DOHH2 (cell line): ENCODE measurements at regions not wholly inside any gene's neighbourhood (a gene's known extent, or its start where the extent isn't known, plus 50 kb on each side); places are given as distances from the start of the nearest gene placed in this dataset.

Source experiments
- H3F3A ChIP-seq: fragments of 200-600 bp; sonication (generic), shearing (Covaris generic); 2 replicates; pipeline ENCODE4 v1.6.0; 2016; ENCODE audit warnings: antibody characterized with exemption, mild to moderate bottlenecking; ENCODE audit not compliant: control insufficient read depth, insufficient read depth
- H3K27ac ChIP-seq: fragments of 200-600 bp; sonication (generic); 2 replicates; pipeline ENCODE4 v1.5.1; 2014; ENCODE audit warnings: low read depth, mild to moderate bottlenecking, low read length, moderate library complexity
- H3K27me3 ChIP-seq: fragments of 200-600 bp; sonication (generic); 2 replicates; pipeline ENCODE4 v1.6.1; 2014; ENCODE audit warnings: mild to moderate bottlenecking, low read length, mixed read lengths; ENCODE audit not compliant: control insufficient read depth
- H3K36me3 ChIP-seq: fragments of 200-600 bp; sonication (generic); 2 replicates; pipeline ENCODE4 v1.6.1; 2014; ENCODE audit warnings: mild to moderate bottlenecking, low read length, moderate library complexity, mixed read lengths; ENCODE audit not compliant: control insufficient read depth
- H3K4me1 ChIP-seq: fragments of 200-600 bp; sonication (generic); 2 replicates; pipeline ENCODE4 v1.6.1; 2014; ENCODE audit warnings: mild to moderate bottlenecking, low read length, mixed read lengths; ENCODE audit not compliant: control insufficient read depth
- H3K4me2 ChIP-seq: fragments of 200-600 bp; sonication (generic); 2 replicates; pipeline ENCODE4 v1.6.0; 2014; ENCODE audit warnings: mild to moderate bottlenecking, low read length, moderate library complexity
- H3K4me3 ChIP-seq: fragments of 200-600 bp; sonication (generic); 2 replicates; pipeline ENCODE4 v1.5.1; 2014; ENCODE audit warnings: mild to moderate bottlenecking, low read length, mixed read lengths
- H3K79me2 ChIP-seq: fragments of 200-600 bp; sonication (generic); 2 replicates; pipeline ENCODE4 v1.6.1; 2014; ENCODE audit warnings: mild to moderate bottlenecking, low read length, mixed read lengths; ENCODE audit not compliant: control insufficient read depth
- H3K9me2 ChIP-seq: fragments of 200-600 bp; sonication (generic); replicated peaks from 2 replicates; pipeline ENCODE4 v1.6.1; 2014; ENCODE audit warnings: mild to moderate bottlenecking, low read length, mixed read lengths; ENCODE audit not compliant: control insufficient read depth
- H3K9me3 ChIP-seq: fragments of 200-600 bp; sonication (generic); 2 replicates; pipeline ENCODE4 v1.6.1; 2014; ENCODE audit warnings: antibody characterized with exemption, low read length, mixed read lengths; ENCODE audit not compliant: control insufficient read depth, insufficient read depth
- H4K20me1 ChIP-seq: fragments of 200-600 bp; sonication (generic); 2 replicates; pipeline ENCODE4 v1.6.0; 2014; ENCODE audit warnings: low read depth, mild to moderate bottlenecking, antibody characterized with exemption, low read length, moderate library complexity; ENCODE audit not compliant: control insufficient read depth, insufficient read depth
- EZH2phosphoT487 ChIP-seq: fragments of 200-600 bp; sonication (generic); IDR thresholded peaks from 2 replicates; pipeline ENCODE4 v1.6.1; 2017; ENCODE audit warnings: borderline replicate concordance, mild to moderate bottlenecking, antibody characterized with exemption, low read length, moderate library complexity, mixed read lengths
- TF ChIP-seq, protein P1 (sequence below): fragments of 200-600 bp; sonication (generic); IDR thresholded peaks from one replicate; pipeline ENCODE4 v1.5.1; 2014; ENCODE audit warnings: antibody characterized with exemption, mild to moderate bottlenecking, low read depth, low read length; ENCODE audit not compliant: poor library complexity, severe bottlenecking

DNA sequence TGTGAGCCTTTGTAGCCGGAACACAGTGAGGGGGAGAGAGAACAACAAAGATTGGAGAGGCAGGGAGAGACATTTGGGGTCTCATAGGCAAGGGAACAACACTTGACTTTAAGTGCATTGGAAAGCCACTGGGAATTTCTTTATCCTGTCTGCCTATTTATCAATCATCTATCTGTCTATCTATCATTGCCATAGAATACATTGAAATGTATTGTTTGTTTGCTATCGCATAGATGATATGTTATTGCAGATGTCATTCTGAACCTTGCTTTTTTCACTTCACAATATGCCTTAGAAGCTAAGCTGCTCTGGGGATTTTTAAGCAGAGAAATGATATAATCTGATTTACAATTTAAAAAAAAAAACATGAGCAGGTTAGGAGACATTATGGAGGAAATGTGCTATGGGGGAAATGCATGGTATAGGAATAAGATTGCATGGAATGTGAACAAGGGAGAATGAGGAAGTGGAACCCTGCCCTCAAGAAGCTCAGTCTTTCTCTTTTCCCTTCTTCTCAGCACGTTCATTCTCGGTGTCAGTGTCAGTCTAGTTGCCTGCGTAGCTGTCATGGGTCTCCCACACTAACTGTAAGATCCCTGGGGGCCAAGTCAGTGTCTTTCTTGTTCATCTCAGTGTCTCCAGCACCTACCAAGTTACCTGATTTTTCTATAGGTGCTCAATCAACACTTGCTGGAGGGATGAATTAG is 158.7 kb upstream of the ARHGAP20 start:
- Histone ChIP-seq H3K27me3 (no peaks in the 10 kb centered on the region), H3K36me3 (no peaks in the 10 kb centered on the region), H3K4me2 (no peak overlapping the region), H3K4me1 (no peaks in the 10 kb centered on the region), H3K9me3 (no peaks in the 10 kb centered on the region), H3F3A (no peaks in the 10 kb centered on the region), H4K20me1 (no peaks in the 10 kb centered on the region), H3K79me2 (no peaks in the 10 kb centered on the region), H3K27ac (no peak overlapping the region), H3K4me3 (no peak overlapping the region), H3K9me2 (no peaks in the 10 kb centered on the region)
- TF ChIP-seq EZH2phosphoT487, result no peak
- TF ChIP-seq, protein P1, sequence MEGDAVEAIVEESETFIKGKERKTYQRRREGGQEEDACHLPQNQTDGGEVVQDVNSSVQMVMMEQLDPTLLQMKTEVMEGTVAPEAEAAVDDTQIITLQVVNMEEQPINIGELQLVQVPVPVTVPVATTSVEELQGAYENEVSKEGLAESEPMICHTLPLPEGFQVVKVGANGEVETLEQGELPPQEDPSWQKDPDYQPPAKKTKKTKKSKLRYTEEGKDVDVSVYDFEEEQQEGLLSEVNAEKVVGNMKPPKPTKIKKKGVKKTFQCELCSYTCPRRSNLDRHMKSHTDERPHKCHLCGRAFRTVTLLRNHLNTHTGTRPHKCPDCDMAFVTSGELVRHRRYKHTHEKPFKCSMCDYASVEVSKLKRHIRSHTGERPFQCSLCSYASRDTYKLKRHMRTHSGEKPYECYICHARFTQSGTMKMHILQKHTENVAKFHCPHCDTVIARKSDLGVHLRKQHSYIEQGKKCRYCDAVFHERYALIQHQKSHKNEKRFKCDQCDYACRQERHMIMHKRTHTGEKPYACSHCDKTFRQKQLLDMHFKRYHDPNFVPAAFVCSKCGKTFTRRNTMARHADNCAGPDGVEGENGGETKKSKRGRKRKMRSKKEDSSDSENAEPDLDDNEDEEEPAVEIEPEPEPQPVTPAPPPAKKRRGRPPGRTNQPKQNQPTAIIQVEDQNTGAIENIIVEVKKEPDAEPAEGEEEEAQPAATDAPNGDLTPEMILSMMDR, result no peak

DNA sequence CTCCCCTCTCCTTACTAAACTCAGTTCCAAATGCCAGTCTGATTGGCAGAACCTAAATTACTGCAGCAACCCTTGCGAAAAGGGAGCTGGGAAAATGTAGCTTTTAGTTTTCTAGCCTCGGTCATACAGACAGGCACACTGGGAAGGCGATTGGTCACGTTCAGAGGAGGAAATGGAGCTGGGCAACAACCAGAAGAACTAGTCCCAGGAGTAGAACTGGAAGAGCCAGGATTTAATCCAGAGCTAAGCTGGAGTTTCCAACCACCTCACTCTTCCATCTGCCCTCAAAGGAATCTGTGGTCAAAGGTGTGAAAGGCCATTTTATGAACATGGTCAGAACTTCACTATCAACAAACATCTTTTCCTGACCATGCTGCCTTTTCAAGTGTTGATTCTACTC is 155.7 kb upstream of the ARHGAP20 start:
- no peak overlapping the region for H3K27ac ChIP-seq
- no peaks in the 10 kb centered on the region for H3K79me2 ChIP-seq
- no peaks in the 10 kb centered on the region for H3F3A ChIP-seq
- no peaks in the 10 kb centered on the region for H3K9me2 ChIP-seq
- no peak overlapping the region for H3K4me2 ChIP-seq
- no peaks in the 10 kb centered on the region for H3K9me3 ChIP-seq
- H3K36me3 ChIP-seq, result no peaks in the 10 kb centered on the region
- TF ChIP-seq EZH2phosphoT487, result no peak
- no peaks in the 10 kb centered on the region for H3K27me3 ChIP-seq
- 0 out of 2 replicates have a peak, but pooled peaks cover 3% of the 10 kb centered on the region for H3K4me1 ChIP-seq
- no peaks in the 10 kb centered on the region for H4K20me1 ChIP-seq
- no peak overlapping the region for H3K4me3 ChIP-seq

DNA sequence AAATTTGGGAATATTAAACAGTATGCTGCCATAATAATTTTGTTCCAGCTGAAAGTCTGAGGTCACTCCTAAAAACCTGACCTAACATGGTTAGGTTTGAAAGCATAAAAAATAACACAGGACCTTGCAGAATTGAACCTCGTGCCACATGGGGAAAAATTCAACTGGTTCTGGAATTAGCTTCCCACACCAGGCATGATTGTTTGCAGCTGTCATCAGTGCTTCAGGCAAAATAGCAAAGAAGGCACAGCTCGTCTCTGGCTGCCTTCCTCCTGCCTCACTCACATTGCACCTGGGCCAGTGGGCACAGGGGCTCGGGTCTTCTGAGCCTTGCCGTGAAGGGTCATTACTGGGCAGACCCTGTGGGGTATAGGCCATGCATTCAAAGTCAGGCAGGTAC is 153.8 kb upstream of the ARHGAP20 start:
- Histone ChIP-seq H3K27ac (no peak overlapping the region), H3F3A (no peaks in the 10 kb centered on the region), H3K9me3 (no peaks in the 10 kb centered on the region), H3K4me3 (no peak overlapping the region), H3K4me1 (0 out of 2 replicates have a peak, but pooled peaks cover 3% of the 10 kb centered on the region), H4K20me1 (no peaks in the 10 kb centered on the region), H3K79me2 (no peaks in the 10 kb centered on the region), H3K27me3 (no peaks in the 10 kb centered on the region), H3K4me2 (no peak overlapping the region), H3K36me3 (no peaks in the 10 kb centered on the region), H3K9me2 (no peaks in the 10 kb centered on the region)
- TF ChIP-seq EZH2phosphoT487, result no peak
- TF ChIP-seq, protein P1, result no peak

DNA sequence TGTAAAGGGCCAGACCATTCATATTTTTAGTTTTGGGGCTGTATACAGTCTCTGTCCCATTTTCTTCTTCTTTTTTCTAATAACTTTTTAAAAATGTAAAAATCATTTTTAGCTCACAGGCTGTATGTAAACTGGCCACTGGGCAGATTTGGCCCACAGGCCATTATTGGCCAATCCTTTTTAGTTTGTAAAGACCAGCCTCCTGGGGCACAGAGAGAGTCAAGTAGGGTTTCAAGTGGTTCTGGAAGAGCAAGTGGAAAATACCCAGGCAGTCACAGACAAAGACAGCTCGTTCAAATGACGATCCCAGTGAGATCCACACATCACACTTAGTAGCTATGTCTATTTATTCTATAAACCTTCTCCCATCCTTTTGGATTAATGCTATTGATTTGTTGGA is 150.2 kb upstream of the ARHGAP20 start:
- H3K9me2 ChIP-seq, result no peaks in the 10 kb centered on the region
- no peaks in the 10 kb centered on the region for H3K9me3 ChIP-seq
- H3K4me3 ChIP-seq, result no peak overlapping the region
- no peaks in the 10 kb centered on the region for H3K79me2 ChIP-seq
- H3K36me3 ChIP-seq, result no peaks in the 10 kb centered on the region
- H3K27me3 ChIP-seq, result no peaks in the 10 kb centered on the region
- H3F3A ChIP-seq, result no peaks in the 10 kb centered on the region
- TF ChIP-seq, protein P1, result no peak
- no peak for TF ChIP-seq EZH2phosphoT487
- no peaks in the 10 kb centered on the region for H4K20me1 ChIP-seq
- H3K27ac ChIP-seq, result no peak overlapping the region
- H3K4me1 ChIP-seq, result 0 out of 2 replicates have a peak, but pooled peaks cover 5% of the 10 kb centered on the region
- no peak overlapping the region for H3K4me2 ChIP-seq
